SHP77 treated with DMSO at 0.1 percent for 48 hours (cell line): ENCODE measurements at regions not wholly inside any gene's neighbourhood (a gene's known extent, or its start where the extent isn't known, plus 50 kb on each side); places are given as distances from the start of the nearest gene placed in this dataset.
A peak's percentile ranks its signal among the peaks of the same experiment; 100 is the strongest.
"Not testable (repeated sequence)": the region's sequence is repeated elsewhere in the genome, so short reads cannot be mapped to it uniquely, and the experiment has no call there.

Experiments used
- DNase-seq: peaks from one replicate; lab custom pipeline; 2025; lab: John Stamatoyannopoulos, UW

- no peak for DNase-seq
Measured at GRCh38 chr5:124901081-124901480, 154.6 kb upstream of the ZNF608 start.

- DNase-seq = peak; percentile 64
Measured at GRCh38 chr5:124902097-124902821, 155.8 kb upstream of the ZNF608 start.

- DNase-seq = no peak
Measured at GRCh38 chr5:124905256-124906130, 159.1 kb upstream of the ZNF608 start.

- peak; percentile 80 for DNase-seq
Measured at GRCh38 chr5:124906339-124907097, 160.1 kb upstream of the ZNF608 start.

- no peak for DNase-seq
Measured at GRCh38 chr5:124907098-124907644, 160.7 kb upstream of the ZNF608 start.

- DNase-seq = no peak
Measured at GRCh38 chr5:124908581-124909451, 162.4 kb upstream of the ZNF608 start.

GRCh38 chr5:124909734-124910133 is 163.3 kb upstream of the ZNF608 start:
- DNase-seq = no peak

- no peak for DNase-seq
Measured at GRCh38 chr5:124910354-124911016, 164.0 kb upstream of the ZNF608 start.

GRCh38 chr5:124912638-124913328 is 166.3 kb upstream of the ZNF608 start:
- DNase-seq = no peak

- DNase-seq = no peak
Measured at GRCh38 chr5:124913329-124913653, 166.9 kb upstream of the ZNF608 start.

GRCh38 chr5:124916313-124916712 is 169.9 kb upstream of the ZNF608 start:
- not testable (repeated sequence) for DNase-seq

GRCh38 chr5:124918618-124919017 is 172.2 kb upstream of the ZNF608 start:
- no peak for DNase-seq

GRCh38 chr5:124919076-124919475 is 172.6 kb upstream of the ZNF608 start:
- DNase-seq = no peak

GRCh38 chr5:124919747-124920525 is 173.5 kb upstream of the ZNF608 start:
- DNase-seq = no peak

- no peak for DNase-seq
Measured at GRCh38 chr5:124920909-124921666, 174.6 kb upstream of the ZNF608 start.

GRCh38 chr5:124921694-124922093 is 175.3 kb upstream of the ZNF608 start:
- no peak for DNase-seq

- no peak for DNase-seq
Measured at GRCh38 chr5:124922255-124922975, 176.0 kb upstream of the ZNF608 start.

- peak; percentile 46 for DNase-seq
Measured at GRCh38 chr5:124923131-124923530, 176.7 kb upstream of the ZNF608 start.
